ENCODE measurements at regions not wholly inside any gene's neighbourhood (a gene's known extent, or its start where the extent isn't known, plus 50 kb on each side); places are given as distances from the start of the nearest gene placed in this dataset.

GRCh38 chr9:27766073-27766835, 193.0 kb upstream of the C9orf72 start:
- no peaks in the 10 kb centered on the region for H3K4me1 ChIP-seq
- intact Hi-C loops (cut with DNase I): no loop called here
- no peak for TF ChIP-seq CTCF (IDR thresholded peaks at IDR 0.05)
- TF ChIP-seq POLR2A (IDR thresholded peaks at IDR 0.05): no peak
- H3K4me3 ChIP-seq: no peak overlapping the region
- H3K36me3 ChIP-seq: no peaks in the 10 kb centered on the region
- no peaks in the 10 kb centered on the region for H3K9me3 ChIP-seq
- no peak for DNase-seq
- no peak overlapping the region for H3K27ac ChIP-seq
- 54 to 58% methylated on average over 3 of the region's 3 CpGs for WGBS, 2 donors
- H3K27me3 ChIP-seq: no peaks in the 10 kb centered on the region

GRCh38 chr9:27768781-27769180, 195.5 kb upstream of the C9orf72 start:
- H3K27ac ChIP-seq: no peak overlapping the region
- intact Hi-C loops (cut with DNase I): no loop called here

GRCh38 chr9:27770541-27770940, 197.3 kb upstream of the C9orf72 start:
- Histone ChIP-seq H3K4me1 (no peaks in the 10 kb centered on the region), H3K27ac (no peak overlapping the region), H3K4me3 (no peak overlapping the region), H3K27me3 (no peaks in the 10 kb centered on the region), H3K36me3 (no peaks in the 10 kb centered on the region), H3K9me3 (no peaks in the 10 kb centered on the region)
- WGBS, 2 donors: 66 to 78% methylated on average over 4 to 5 of the region's 5 CpGs
- intact Hi-C loops (cut with DNase I): no loop called here
- no peak for TF ChIP-seq POLR2A (IDR thresholded peaks at IDR 0.05)
- TF ChIP-seq CTCF (IDR thresholded peaks at IDR 0.05): no peak
- DNase-seq: no peak

More at GRCh38 chr9:27768781-27769180, 195.5 kb upstream of the C9orf72 start:
- H3K36me3 ChIP-seq: no peaks in the 10 kb centered on the region
- WGBS, 2 donors: 62 to 65% methylated on average over 3 of the region's 3 CpGs
- H3K9me3 ChIP-seq: no peaks in the 10 kb centered on the region
- TF ChIP-seq CTCF (IDR thresholded peaks at IDR 0.05) (no peak), POLR2A (IDR thresholded peaks at IDR 0.05) (no peak)
- no peaks in the 10 kb centered on the region for H3K4me1 ChIP-seq
- no peak overlapping the region for H3K4me3 ChIP-seq
- no peaks in the 10 kb centered on the region for H3K27me3 ChIP-seq
- DNase-seq: no peak

GRCh38 chr9:27771803-27772545, 198.7 kb upstream of the C9orf72 start:
- H3K4me3 ChIP-seq: no peak overlapping the region
- H3K27ac ChIP-seq: no peak overlapping the region
- H3K4me1 ChIP-seq: no peaks in the 10 kb centered on the region
- H3K27me3 ChIP-seq: no peaks in the 10 kb centered on the region
- no peak for TF ChIP-seq POLR2A (IDR thresholded peaks at IDR 0.05)
- TF ChIP-seq CTCF (IDR thresholded peaks at IDR 0.05): no peak
- no peaks in the 10 kb centered on the region for H3K9me3 ChIP-seq
- 39 to 44% methylated on average over 4 of the region's 4 CpGs for WGBS, 2 donors
- intact Hi-C loops (cut with DNase I): no loop called here
- no peaks in the 10 kb centered on the region for H3K36me3 ChIP-seq
- DNase-seq: no peak
